ENCODE measurements at regions not wholly inside any gene's neighbourhood (a gene's known extent, or its start where the extent isn't known, plus 50 kb on each side); places are given as distances from the start of the nearest gene placed in this dataset.

GRCh38 chr5:164139423-164139822 lies 634.0 kb downstream of the MAT2B start:
- no peak for TF ChIP-seq CTCF (IDR thresholded peaks at IDR 0.05; ENCODE audit: low read depth, low read length)
- TF ChIP-seq, protein P1, sequence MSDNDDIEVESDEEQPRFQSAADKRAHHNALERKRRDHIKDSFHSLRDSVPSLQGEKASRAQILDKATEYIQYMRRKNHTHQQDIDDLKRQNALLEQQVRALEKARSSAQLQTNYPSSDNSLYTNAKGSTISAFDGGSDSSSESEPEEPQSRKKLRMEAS (IDR thresholded peaks at IDR 0.05; ENCODE audit: low read depth, low read length), result no peak

Measured in NB4 (cell line).